ENCODE measurements at regions not wholly inside any gene's neighbourhood (a gene's known extent, or its start where the extent isn't known, plus 50 kb on each side); places are given as distances from the start of the nearest gene placed in this dataset.
"Not testable (repeated sequence)": the region's sequence is repeated elsewhere in the genome, so short reads cannot be mapped to it uniquely, and the experiment has no call there.

DNA sequence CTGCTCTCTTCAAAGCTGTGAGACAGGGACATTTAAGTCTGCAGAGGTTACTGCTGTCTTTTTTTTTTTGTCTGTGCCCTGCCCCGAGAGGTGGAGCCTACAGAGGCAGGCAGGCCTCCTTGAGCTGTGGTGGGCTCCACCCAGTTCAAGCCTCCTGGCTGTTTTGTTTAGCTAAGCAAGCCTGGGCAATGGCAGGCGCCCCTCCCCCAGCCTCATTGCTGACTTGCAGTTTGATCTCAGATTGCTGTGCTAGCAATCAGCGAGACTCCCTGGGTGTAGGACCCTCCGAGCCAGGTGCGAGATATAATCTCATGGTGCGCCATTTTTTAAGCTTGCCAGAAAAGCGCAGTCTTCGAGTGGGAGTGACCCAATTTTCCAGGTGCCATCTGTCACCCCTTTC is 1595.8 kb downstream of the NLGN4Y start:
- H4K8ac ChIP-seq (ENCODE audit: low read depth, low read length); H3K9ac ChIP-seq (ENCODE audit: low read length); H3K23ac ChIP-seq (ENCODE audit: low read length); H3K56ac ChIP-seq (ENCODE audit: low read length); H3K4me3 ChIP-seq (ENCODE audit: low read length); H3K79me1 ChIP-seq (ENCODE audit: low read length); H3K4ac ChIP-seq (ENCODE audit: low read depth, low read length); H3K27ac ChIP-seq (ENCODE audit: low read depth, low read length); H2BK120ac ChIP-seq (ENCODE audit: low read depth, low read length); H3K79me2 ChIP-seq (ENCODE audit: control insufficient read depth, insufficient read depth, low read length); H4K5ac ChIP-seq (ENCODE audit: low read length); H3K18ac ChIP-seq (ENCODE audit: low read length); H3K4me1 ChIP-seq (ENCODE audit: control insufficient read depth, low read depth, low read length); H2AK5ac ChIP-seq (ENCODE audit: low read length); H3K36me3 ChIP-seq (ENCODE audit: control insufficient read depth, insufficient read depth, low read length); H2BK5ac ChIP-seq (ENCODE audit: low read length); H3K4me2 ChIP-seq (ENCODE audit: low read length); H2BK15ac ChIP-seq (replicated peaks; ENCODE audit: low read depth); H3K27me3 ChIP-seq (ENCODE audit: insufficient read depth, low read length, poor library complexity): not testable (repeated sequence)
- DNase-seq = peak; percentile 3
- no CpG with 5 or more reads among the region's 8 CpGs for WGBS (ENCODE audit: extremely low coverage, insufficient coverage, low lambda C conversion rate)

DNA sequence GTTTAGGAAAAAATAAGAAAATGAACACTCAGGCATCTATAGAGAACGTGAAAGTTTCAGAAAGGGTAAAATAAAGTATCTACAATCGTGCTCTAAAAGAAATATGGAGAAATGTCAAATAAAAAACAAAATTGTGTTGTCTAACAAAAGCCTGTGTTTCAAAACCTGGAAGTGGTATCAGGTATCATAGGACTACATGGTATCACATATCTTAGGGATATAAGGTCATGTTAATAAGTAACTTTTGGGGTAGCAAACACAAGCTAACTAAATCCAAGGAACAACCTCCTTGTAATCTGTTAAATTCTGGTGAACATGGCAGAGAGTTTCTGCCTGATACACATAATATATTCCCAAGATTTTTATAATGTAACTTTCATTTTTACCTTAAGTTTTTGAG is 1597.7 kb downstream of the NLGN4Y start:
- no peak overlapping the region for H2AK5ac ChIP-seq (ENCODE audit: low read length)
- no peak overlapping the region for H4K5ac ChIP-seq (ENCODE audit: low read length)
- no peaks in the 10 kb centered on the region for H3K27me3 ChIP-seq (ENCODE audit: insufficient read depth, low read length, poor library complexity)
- no peak overlapping the region for H3K4me3 ChIP-seq (ENCODE audit: low read length)
- H4K8ac ChIP-seq (ENCODE audit: low read depth, low read length) = no peak overlapping the region
- no peaks in the 10 kb centered on the region for H3K4me1 ChIP-seq (ENCODE audit: control insufficient read depth, low read depth, low read length)
- H3K79me2 ChIP-seq (ENCODE audit: control insufficient read depth, insufficient read depth, low read length) = no peaks in the 10 kb centered on the region
- no peaks in the 10 kb centered on the region for H3K36me3 ChIP-seq (ENCODE audit: control insufficient read depth, insufficient read depth, low read length)
- no peak overlapping the region for H3K18ac ChIP-seq (ENCODE audit: low read length)
- H2BK15ac ChIP-seq (replicated peaks; ENCODE audit: low read depth) = no peak overlapping the region
- WGBS (ENCODE audit: extremely low coverage, insufficient coverage, low lambda C conversion rate) = no CpG with 5 or more reads among the region's 2 CpGs
- no peak overlapping the region for H3K9ac ChIP-seq (ENCODE audit: low read length)
- H2BK120ac ChIP-seq (ENCODE audit: low read depth, low read length) = no peak overlapping the region
- no peaks in the 10 kb centered on the region for H3K79me1 ChIP-seq (ENCODE audit: low read length)
- H3K27ac ChIP-seq (ENCODE audit: low read depth, low read length) = no peak overlapping the region
- no peak overlapping the region for H3K23ac ChIP-seq (ENCODE audit: low read length)
- DNase-seq = no peak
- no peak overlapping the region for H3K4ac ChIP-seq (ENCODE audit: low read depth, low read length)
- H3K4me2 ChIP-seq (ENCODE audit: low read length) = no peak overlapping the region
- H2BK5ac ChIP-seq (ENCODE audit: low read length) = no peak overlapping the region
- no peak overlapping the region for H3K56ac ChIP-seq (ENCODE audit: low read length)

DNA sequence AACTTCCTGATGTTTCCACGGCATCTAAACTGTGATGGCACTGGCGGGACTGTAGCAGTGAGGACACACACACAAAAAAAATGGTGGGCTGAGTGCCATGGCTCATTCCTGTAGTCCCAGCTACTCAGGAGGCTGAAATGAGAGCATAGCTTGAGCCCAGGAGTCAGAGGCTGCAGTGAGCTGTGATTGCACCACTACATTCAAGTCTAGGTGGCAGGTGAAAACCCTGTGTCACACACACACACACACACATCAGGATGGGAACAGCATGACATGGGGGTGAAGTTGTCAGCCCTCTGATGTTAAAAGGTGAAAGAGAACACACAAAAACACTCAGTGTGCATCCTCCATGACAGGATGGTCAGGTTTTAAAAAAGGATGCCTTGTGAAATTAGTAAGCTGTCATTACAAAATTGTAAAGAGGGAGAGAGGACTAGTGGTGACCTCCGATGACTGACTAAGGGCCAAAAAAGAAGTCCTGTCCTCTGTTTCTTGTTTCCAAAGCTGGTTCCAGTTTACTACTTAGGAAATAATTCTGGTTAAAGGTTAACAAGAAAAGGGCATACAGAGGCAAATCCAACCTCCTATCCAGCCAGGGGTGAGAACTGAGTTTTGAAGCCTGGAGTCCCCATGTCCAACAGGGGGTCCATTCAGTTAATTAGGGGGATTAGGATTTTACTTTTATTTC is 1600.4 kb downstream of the NLGN4Y start:
- no peak overlapping the region for H3K27ac ChIP-seq (ENCODE audit: low read depth, low read length)
- H3K27me3 ChIP-seq (ENCODE audit: insufficient read depth, low read length, poor library complexity) = no peaks in the 10 kb centered on the region
- H3K4me1 ChIP-seq (ENCODE audit: control insufficient read depth, low read depth, low read length) = no peaks in the 10 kb centered on the region
- no peak overlapping the region for H2BK5ac ChIP-seq (ENCODE audit: low read length)
- no peak overlapping the region for H3K18ac ChIP-seq (ENCODE audit: low read length)
- H2BK15ac ChIP-seq (replicated peaks; ENCODE audit: low read depth) = no peak overlapping the region
- no peak overlapping the region for H3K4me2 ChIP-seq (ENCODE audit: low read length)
- no peaks in the 10 kb centered on the region for H3K79me1 ChIP-seq (ENCODE audit: low read length)
- no peak overlapping the region for H3K23ac ChIP-seq (ENCODE audit: low read length)
- H3K9ac ChIP-seq (ENCODE audit: low read length) = no peak overlapping the region
- no peaks in the 10 kb centered on the region for H3K36me3 ChIP-seq (ENCODE audit: control insufficient read depth, insufficient read depth, low read length)
- H4K8ac ChIP-seq (ENCODE audit: low read depth, low read length) = no peak overlapping the region
- H2AK5ac ChIP-seq (ENCODE audit: low read length) = no peak overlapping the region
- H2BK120ac ChIP-seq (ENCODE audit: low read depth, low read length) = no peak overlapping the region
- H4K5ac ChIP-seq (ENCODE audit: low read length) = no peak overlapping the region
- H3K4ac ChIP-seq (ENCODE audit: low read depth, low read length) = no peak overlapping the region
- H3K79me2 ChIP-seq (ENCODE audit: control insufficient read depth, insufficient read depth, low read length) = no peaks in the 10 kb centered on the region
- no peak overlapping the region for H3K56ac ChIP-seq (ENCODE audit: low read length)
- no CpG with 5 or more reads among the region's 3 CpGs for WGBS (ENCODE audit: extremely low coverage, insufficient coverage, low lambda C conversion rate)
- no peak for DNase-seq
- H3K4me3 ChIP-seq (ENCODE audit: low read length) = no peak overlapping the region

DNA sequence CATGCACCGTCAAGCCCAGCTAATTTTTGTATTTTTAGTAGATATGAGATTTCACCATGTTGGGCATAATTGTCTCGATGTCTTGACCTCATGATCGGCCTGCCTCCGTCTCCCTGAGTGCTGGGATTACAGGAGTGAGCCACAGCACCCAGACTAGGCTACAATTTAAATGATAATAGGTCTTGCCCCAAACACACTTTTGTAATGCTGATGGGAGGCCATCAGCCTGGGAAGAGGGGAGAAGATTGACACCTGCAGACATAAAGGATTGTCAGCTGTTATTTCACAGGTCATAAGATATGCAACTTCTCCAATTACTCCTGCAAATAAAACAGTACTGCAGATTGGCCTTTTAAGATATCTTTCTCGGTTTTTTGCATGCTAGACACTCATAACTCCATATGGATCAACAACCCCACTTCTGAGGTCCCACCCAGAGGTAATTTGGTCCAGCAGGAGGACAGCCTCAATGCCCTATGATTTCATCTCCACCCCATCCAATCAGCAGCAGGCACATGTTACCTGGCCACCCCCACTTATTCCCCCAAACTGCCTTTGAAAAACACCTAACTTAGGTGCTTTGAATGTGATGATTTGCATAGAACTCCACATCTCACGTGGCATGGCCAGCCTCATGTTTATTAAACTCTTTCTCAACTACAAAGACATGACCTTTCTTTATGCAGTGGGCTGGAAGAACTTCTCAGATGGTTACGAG is 1612.4 kb downstream of the NLGN4Y start:
- H3K9ac ChIP-seq (ENCODE audit: low read length) = no peak overlapping the region
- no peak overlapping the region for H2BK5ac ChIP-seq (ENCODE audit: low read length)
- no peaks in the 10 kb centered on the region for H3K27me3 ChIP-seq (ENCODE audit: insufficient read depth, low read length, poor library complexity)
- H3K79me1 ChIP-seq (ENCODE audit: low read length) = no peaks in the 10 kb centered on the region
- H3K23ac ChIP-seq (ENCODE audit: low read length) = no peak overlapping the region
- no peak overlapping the region for H3K56ac ChIP-seq (ENCODE audit: low read length)
- no peaks in the 10 kb centered on the region for H3K4me1 ChIP-seq (ENCODE audit: control insufficient read depth, low read depth, low read length)
- H3K4me3 ChIP-seq (ENCODE audit: low read length) = no peak overlapping the region
- H2AK5ac ChIP-seq (ENCODE audit: low read length) = no peak overlapping the region
- no peak overlapping the region for H3K4ac ChIP-seq (ENCODE audit: low read depth, low read length)
- H3K4me2 ChIP-seq (ENCODE audit: low read length) = no peak overlapping the region
- H3K79me2 ChIP-seq (ENCODE audit: control insufficient read depth, insufficient read depth, low read length) = no peaks in the 10 kb centered on the region
- no peaks in the 10 kb centered on the region for H3K36me3 ChIP-seq (ENCODE audit: control insufficient read depth, insufficient read depth, low read length)
- no peak for DNase-seq
- H2BK15ac ChIP-seq (replicated peaks; ENCODE audit: low read depth) = no peak overlapping the region
- no peak overlapping the region for H4K8ac ChIP-seq (ENCODE audit: low read depth, low read length)
- no peak overlapping the region for H4K5ac ChIP-seq (ENCODE audit: low read length)
- H2BK120ac ChIP-seq (ENCODE audit: low read depth, low read length) = no peak overlapping the region
- WGBS (ENCODE audit: extremely low coverage, insufficient coverage, low lambda C conversion rate) = no CpG with 5 or more reads among the region's 7 CpGs
- no peak overlapping the region for H3K18ac ChIP-seq (ENCODE audit: low read length)
- no peak overlapping the region for H3K27ac ChIP-seq (ENCODE audit: low read depth, low read length)

DNA sequence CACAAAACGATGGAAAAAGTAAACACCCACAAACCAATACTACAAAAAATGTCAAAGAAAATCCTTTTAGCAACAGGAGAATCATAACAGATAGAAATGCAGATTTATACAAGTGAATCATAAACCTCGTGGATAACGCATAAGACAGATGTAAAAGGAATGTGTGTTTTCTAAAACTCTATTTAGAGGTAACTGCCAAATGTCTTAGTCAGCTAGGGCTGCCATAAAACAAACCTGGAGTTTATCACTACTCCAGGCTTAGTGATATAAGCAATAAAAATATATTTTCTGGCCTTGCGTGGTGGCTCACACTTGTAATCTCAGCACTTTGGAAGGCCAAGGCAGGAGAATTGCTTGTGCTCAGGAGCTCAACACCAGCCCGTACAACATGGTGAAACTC is 1633.5 kb downstream of the NLGN4Y start:
- Histone ChIP-seq H3K4ac (ENCODE audit: low read depth, low read length) (no peak overlapping the region), H3K4me2 (ENCODE audit: low read length) (no peak overlapping the region), H3K79me1 (ENCODE audit: low read length) (no peaks in the 10 kb centered on the region), H3K4me1 (ENCODE audit: control insufficient read depth, low read depth, low read length) (no peaks in the 10 kb centered on the region), H2BK5ac (ENCODE audit: low read length) (no peak overlapping the region), H3K56ac (ENCODE audit: low read length) (no peak overlapping the region), H4K5ac (ENCODE audit: low read length) (no peak overlapping the region), H3K23ac (ENCODE audit: low read length) (no peak overlapping the region), H3K79me2 (ENCODE audit: control insufficient read depth, insufficient read depth, low read length) (no peaks in the 10 kb centered on the region), H3K4me3 (ENCODE audit: low read length) (no peak overlapping the region), H2BK120ac (ENCODE audit: low read depth, low read length) (no peak overlapping the region), H3K27ac (ENCODE audit: low read depth, low read length) (no peak overlapping the region), H3K27me3 (ENCODE audit: insufficient read depth, low read length, poor library complexity) (no peaks in the 10 kb centered on the region), H4K8ac (ENCODE audit: low read depth, low read length) (no peak overlapping the region), H3K9ac (ENCODE audit: low read length) (no peak overlapping the region), H3K18ac (ENCODE audit: low read length) (no peak overlapping the region), H2BK15ac (replicated peaks; ENCODE audit: low read depth) (no peak overlapping the region), H3K36me3 (ENCODE audit: control insufficient read depth, insufficient read depth, low read length) (no peaks in the 10 kb centered on the region), H2AK5ac (ENCODE audit: low read length) (no peak overlapping the region)
- no peak for DNase-seq
- WGBS (ENCODE audit: extremely low coverage, insufficient coverage, low lambda C conversion rate) = no CpG with 5 or more reads among the region's 5 CpGs

DNA sequence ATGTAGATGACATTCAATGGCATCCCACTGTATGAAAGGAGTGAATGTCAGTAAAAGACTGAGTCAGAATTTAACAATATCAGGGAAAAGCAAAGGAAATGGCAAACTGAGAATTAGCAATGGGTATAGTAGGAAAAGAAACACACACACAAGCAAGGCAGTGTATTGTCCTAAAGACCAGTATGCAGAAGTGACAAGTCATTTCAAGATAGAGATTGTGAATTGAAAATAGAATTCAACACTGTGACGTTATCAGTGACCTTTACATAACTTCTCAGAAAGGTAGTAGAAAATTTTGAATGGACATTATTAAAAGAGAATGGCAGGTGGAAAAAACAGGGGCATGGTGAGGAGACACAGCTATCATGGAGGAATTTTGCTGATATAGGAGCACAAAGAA is 1651.4 kb downstream of the NLGN4Y start:
- no CpG with 5 or more reads among the region's 1 CpG for WGBS (ENCODE audit: extremely low coverage, insufficient coverage, low lambda C conversion rate)

More for the DNA sequence above, 1651.4 kb downstream of the NLGN4Y start:
- H3K23ac ChIP-seq (ENCODE audit: low read length); H2AK5ac ChIP-seq (ENCODE audit: low read length); H3K79me1 ChIP-seq (ENCODE audit: low read length); H3K4me2 ChIP-seq (ENCODE audit: low read length); H3K27me3 ChIP-seq (ENCODE audit: insufficient read depth, low read length, poor library complexity); H3K9ac ChIP-seq (ENCODE audit: low read length); H2BK15ac ChIP-seq (replicated peaks; ENCODE audit: low read depth); H3K27ac ChIP-seq (ENCODE audit: low read depth, low read length); H3K79me2 ChIP-seq (ENCODE audit: control insufficient read depth, insufficient read depth, low read length); H3K56ac ChIP-seq (ENCODE audit: low read length); DNase-seq; H3K4me3 ChIP-seq (ENCODE audit: low read length); H3K4me1 ChIP-seq (ENCODE audit: control insufficient read depth, low read depth, low read length); H4K8ac ChIP-seq (ENCODE audit: low read depth, low read length); H3K18ac ChIP-seq (ENCODE audit: low read length); H3K4ac ChIP-seq (ENCODE audit: low read depth, low read length); H2BK120ac ChIP-seq (ENCODE audit: low read depth, low read length); H2BK5ac ChIP-seq (ENCODE audit: low read length); H3K36me3 ChIP-seq (ENCODE audit: control insufficient read depth, insufficient read depth, low read length); H4K5ac ChIP-seq (ENCODE audit: low read length): not testable (repeated sequence)

Data from mesendoderm (in vitro differentiated cells).